HG02943 (cell line): ENCODE measurements at regions not wholly inside any gene's neighbourhood (a gene's known extent, or its start where the extent isn't known, plus 50 kb on each side); places are given as distances from the start of the nearest gene placed in this dataset.

Source experiments
- ATAC-seq: cut with Tn5 transposase; IDR thresholded peaks from one replicate; pipeline ENCODE4 v1.9.1; 2021; ENCODE audit warnings: mild to moderate bottlenecking, low read depth, moderate library complexity; ENCODE audit not compliant: unreplicated experiment

DNA sequence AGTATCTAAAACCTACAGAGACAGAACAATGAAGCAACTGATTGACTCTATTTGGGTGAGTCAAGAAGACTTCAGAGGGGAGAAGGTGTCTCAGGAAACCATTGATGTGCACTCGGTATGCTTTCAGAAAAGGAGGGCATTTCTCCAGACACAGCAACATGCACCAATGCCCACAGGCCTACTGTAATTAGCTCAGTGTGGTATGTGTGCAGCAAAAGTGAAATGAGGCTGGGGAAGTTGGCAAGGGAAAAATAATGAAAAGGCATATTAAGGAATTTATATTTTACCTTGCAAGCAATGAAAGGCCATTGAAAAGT lies 158.4 kb upstream of the GRIP1 start:
- no peak for ATAC-seq

DNA sequence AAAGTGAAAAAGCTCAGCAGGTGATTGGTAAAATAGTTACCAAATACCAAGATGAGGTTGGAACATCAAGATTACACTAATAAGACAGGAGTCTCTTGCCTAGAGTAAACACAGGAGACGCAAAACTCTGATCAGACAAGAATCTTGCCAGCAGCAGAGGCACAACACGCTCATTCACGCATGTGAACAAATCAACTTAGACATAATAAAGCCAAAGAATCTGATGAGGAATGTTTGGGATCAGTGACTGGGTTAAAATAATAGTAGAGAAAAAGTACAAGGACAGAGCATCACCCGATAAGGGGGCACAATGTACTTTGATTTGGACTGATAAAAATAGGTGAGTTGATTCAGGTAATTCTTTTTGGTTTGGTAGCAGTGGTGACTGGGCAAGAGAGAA lies 159.5 kb upstream of the GRIP1 start:
- ATAC-seq: no peak

DNA sequence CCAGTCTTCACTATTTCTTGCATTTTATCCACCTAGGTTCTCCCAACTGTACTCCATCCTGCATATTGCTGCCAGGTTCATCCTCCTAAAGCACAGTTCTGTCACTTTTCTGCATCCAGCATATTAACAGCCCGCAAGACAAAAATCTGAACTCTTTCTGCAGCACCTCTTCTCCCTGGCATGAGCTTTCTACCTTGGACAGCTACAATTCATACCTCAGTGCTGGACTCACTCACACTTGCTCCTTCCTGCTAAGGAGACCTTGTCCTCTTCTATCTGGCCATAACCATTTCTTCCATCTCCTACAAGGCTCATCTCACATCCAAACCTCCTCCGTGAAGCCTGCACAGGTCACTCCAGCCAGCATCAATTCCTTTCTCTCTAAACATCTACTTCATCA lies 170.1 kb upstream of the GRIP1 start:
- no peak for ATAC-seq

DNA sequence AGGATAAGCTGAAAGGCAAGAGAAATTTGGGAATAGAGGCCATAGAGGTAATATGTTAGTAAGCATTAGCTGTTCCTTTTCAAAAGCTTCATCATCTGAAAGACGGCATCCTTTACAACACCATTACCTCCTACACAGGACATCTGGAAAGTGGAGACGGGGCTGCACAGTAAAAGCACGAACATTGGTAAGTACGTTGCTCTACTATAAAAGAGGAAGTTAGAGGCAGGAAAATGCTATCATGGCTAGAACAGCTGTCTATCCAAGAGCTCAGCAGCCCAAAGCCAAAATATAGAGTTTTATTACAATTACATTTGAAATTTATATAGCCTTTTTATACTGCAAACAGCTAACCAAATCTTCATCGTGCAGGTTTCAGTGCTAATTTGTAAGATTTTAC lies 172.3 kb upstream of the GRIP1 start:
- no peak for ATAC-seq

DNA sequence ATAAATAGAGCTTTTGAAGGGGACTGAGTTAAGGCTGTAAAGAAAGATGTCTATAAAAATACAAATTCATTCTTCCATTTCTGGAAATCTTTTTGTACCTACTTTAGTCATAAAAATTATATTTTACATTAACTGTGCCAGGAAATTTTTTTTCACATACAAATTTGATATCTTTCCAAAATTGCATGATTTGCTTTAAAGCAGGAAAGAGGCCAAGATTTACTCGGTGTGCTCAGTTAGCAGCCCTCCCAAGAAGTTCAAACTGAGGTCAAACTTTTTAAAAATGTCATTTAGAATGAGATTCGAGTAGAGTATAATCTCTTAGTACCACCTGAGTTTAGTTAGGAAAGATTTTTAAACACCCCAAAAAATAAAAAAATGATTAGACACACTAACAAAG lies 173.2 kb upstream of the GRIP1 start:
- no peak for ATAC-seq

DNA sequence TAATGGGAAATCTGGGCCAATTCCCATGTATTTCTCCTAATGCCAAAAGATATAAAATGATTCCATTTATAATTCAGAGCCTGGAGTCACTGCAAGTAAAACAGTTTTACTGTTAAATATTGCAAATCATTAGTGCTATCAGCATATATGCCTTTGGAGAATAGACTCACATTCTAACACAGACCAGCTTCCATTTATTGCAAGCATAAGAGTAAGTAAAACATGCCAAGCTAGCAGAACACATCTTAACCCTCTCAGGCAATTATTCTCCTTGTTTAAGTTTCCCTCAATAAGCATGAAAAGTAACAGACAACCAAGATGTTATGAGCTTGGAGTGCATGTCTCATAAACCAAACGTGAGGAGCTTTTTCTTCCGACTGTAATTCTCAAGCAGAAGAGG lies 173.9 kb upstream of the GRIP1 start:
- ATAC-seq: no peak

DNA sequence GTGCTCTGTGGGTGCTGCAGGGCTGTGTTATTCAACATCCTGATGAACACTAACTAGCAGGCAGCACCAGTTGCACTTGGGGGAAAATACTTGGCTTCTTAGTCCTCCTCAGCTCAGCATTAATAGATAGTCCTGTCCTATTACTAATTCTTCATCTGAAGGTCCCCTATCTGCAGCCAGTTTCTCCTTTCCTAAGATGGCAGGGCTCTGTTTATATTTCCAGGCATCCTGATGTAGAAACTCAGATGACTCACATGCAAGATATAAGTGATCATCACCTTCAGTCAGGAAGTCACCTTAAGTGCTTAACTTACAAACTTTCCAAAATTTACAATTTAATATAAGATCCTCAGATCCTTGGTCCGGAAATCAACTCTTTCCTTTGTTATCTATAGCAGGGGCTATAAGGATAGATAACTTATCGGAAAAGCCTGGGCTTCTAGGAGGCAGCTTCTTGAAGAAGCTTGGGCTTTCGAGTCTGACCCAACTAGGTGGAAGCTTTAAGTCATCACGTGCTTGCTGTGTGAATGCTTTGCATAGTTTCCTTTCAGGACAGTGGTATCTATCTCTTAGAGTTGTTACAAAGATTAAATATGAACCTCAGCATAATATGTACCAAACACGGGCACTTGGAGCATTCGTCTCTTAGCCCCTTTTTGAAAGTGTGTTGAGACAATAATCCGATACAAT lies 181.0 kb upstream of the GRIP1 start:
- no peak for ATAC-seq

DNA sequence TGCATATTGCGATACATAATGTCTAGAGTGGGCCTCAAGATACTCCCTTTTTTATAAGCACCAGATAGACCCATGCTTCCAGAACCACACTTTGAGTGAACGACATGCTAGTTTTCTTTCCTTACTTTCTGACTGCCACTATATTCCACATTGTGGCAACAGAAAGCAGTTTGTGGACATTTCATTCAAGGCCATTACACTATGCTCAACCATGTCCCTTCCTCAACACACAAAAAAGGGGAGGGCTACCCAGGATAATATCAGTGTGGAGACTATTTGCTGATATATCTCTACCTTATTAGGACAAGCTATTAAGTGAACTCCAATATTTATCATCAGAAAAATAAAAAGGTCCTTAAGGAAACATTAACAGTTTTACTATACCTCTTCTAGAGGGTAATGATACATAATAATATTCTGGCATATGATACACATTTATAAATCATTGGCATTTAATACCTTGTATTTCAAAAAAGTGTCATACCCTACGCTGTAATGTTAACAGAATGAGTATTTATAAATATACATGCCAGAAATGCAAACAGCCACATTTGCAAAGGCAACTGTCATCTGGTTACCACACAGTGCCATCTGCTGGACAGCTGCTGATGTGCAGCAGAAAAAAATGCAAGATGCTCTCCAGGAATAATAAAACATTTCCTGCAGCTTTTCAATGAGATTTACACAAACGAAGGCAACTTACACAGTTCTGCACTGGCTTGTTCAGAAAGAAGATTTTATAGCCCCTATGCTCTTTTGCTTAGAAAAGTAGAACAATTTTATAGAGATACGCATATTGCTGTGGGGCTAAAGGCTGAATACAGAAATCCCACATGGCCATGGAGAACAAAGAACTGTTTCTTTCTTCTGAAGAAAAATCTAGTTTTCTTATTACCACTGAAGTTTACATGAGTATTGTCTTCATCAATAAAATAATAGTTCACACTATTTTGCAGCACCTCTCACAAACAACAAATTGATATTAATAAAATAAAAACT lies 182.2 kb upstream of the GRIP1 start:
- no peak for ATAC-seq

DNA sequence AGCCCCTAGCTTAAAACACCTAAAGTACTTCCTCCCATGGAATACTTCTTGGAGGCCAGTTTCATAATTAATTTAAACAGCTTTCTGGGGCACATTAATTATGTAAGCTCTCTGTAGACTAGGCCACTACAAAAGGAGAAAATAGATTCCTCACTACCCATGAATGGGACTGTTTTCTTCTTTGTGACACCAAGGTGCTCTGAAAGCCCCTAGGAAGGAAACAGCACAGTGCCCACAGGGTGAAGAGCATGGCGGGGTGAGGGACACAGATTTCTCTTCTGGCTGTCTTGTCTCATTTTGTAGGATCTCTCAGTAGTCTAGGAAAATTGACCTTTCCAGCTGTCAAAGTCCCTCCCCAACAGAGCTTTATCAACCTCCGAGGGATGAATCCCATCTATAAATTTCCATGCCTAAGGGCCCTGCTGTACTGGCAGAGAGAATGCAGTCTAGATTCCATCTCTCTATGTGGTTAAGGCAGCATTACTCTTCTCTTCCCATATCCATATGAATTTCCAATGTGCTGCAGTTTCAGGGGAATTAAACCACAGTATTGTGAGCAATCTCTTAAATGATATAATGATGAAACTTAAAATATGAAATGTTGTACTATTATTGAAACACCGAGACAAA lies 183.6 kb upstream of the GRIP1 start:
- no peak for ATAC-seq

DNA sequence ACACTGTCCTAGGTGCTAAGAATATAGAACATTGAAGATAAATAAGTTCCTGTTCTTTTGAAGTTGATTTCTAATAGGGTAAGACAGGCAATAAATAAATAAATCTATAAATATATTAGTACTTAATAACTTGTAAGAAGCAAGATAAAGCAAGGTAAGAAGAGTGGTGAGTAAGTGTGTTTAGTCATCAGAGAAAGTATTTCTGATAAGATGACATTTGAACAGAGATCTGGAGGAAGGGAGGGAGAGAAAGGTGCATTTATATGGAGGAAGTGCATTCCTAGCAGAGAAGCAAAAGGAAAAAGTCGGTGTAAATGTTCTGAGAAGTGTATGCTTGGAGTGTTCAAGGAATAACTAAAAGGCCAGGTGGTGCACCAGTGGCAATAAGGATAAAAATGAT lies 184.4 kb upstream of the GRIP1 start:
- no peak for ATAC-seq

DNA sequence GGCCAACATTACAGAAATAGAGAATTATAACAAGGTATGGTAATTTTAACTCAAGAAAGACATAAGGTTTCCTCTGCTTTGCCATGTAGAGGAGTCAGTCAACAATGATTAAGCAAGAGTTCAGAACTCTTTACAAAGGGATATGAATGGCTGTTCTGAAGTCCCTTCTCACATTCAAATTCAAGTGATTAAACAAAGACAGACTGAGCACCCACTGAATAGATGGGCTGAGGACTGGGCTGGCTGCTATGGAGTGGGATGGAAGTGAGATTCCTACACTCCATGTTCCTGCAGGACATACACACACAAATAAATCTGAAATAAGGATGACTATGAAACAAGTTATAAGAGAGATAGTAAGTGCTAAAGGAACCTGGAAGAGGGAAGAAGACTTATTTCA lies 199.0 kb upstream of the GRIP1 start:
- ATAC-seq: no peak

DNA sequence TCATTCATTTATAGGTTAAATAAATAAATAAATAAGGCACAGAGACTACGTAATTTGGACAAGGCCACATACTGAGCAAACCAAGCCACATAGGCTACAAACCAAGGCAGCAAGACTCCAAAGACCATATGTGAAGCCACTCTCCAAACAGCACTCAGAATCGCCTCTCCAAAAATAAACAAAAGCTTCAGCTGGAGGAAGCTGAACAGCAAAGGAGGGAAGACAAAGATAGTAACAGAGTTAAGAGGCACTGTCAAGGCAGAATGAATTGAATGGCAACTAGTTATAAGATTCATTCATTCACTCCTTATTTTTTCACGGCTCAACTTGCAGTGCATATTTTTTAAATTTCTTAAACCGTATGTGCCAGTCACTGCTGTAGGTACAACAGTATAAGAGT lies 200.5 kb upstream of the GRIP1 start:
- no peak for ATAC-seq

DNA sequence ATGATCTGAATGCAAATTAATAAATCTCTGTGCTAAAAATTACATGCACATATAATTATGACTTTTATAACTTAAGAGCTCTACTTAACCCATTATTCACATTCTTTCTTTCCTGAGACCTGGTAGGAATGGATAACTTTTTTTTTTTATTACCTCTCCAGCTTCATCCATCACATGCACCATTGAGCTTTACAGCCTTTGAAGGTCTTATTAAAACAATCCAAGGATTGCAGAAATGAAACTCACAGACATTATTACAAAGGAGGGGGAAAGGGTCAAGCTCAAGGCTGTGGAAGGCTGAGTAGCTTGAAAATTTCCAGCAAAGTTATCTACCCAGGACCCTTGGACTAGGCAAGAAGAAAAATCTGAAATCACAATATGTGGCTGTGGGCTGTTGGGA lies 202.5 kb upstream of the GRIP1 start:
- ATAC-seq: no peak

DNA sequence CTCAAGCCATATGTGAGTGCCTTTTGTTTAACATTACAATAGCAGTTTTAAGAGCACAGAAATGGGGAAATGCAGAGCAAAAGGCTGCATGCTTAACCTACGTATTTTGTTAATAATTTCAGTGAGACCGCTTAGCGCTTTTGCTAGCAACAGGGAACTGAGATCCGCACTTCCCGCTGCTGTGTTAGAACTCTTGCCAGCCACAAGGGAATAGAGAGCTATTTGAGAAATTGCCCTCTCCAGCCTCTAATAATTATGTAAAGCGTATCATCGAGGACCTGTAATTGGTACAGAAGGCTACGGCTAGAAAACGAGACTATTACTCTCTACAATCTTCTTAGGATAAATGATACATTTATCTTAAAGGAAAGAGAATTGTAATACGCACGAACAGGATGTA lies 205.2 kb upstream of the GRIP1 start:
- no peak for ATAC-seq

DNA sequence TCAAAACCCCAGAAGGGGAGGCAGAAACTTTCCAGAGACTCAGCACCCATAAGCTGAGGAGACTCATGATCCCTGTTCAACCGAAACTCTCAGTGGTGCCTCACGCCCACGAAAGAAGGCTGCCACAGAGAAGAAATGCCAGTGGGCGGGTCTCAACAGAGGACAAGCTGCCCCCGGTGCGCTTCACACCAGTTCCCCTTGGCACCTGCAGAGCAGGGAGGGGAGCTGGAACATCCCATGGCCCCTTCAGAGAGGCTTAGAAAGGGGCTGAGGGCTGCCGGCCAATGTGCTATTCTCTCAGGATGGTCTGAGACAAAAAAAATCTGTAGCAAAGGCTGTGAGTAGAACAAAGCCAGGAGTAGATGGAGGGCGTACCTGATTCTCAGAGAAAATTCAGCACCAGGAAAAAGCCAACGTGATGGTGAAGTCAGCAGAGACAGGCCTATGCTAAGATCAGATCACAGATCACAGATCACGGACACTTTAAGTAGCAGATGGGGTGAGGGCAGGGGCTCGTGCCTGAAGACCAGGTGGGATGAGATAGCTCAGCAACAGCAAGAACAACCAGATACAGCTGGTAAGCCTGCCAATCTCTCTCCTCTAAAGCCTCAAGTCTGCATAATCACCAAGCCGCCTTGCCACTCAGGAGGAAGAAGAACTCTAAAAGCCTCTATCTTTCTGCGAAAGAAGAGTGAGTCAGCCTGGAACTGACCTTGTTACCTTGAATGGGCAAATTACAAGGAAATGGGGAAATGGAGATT lies 206.4 kb upstream of the GRIP1 start:
- no peak for ATAC-seq

DNA sequence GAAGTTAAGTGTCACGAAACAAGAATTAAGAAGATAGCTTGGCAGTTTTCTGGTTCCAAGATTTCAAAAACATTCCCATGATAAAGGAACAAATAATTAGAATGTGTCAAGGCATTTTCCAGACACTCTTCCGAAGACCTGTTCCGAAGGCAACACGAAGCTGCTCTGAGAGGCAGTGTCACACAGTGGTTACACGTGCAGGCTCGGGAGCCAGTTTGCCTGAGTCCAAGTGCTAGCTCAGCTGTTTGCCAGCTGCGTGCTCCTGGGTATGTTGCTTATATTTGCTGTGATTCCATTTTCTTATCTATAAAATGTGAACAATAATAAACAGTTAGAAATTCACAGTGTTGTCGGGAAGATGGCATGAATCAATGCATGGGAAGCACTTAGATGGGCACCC lies 217.9 kb upstream of the GRIP1 start:
- ATAC-seq: no peak

DNA sequence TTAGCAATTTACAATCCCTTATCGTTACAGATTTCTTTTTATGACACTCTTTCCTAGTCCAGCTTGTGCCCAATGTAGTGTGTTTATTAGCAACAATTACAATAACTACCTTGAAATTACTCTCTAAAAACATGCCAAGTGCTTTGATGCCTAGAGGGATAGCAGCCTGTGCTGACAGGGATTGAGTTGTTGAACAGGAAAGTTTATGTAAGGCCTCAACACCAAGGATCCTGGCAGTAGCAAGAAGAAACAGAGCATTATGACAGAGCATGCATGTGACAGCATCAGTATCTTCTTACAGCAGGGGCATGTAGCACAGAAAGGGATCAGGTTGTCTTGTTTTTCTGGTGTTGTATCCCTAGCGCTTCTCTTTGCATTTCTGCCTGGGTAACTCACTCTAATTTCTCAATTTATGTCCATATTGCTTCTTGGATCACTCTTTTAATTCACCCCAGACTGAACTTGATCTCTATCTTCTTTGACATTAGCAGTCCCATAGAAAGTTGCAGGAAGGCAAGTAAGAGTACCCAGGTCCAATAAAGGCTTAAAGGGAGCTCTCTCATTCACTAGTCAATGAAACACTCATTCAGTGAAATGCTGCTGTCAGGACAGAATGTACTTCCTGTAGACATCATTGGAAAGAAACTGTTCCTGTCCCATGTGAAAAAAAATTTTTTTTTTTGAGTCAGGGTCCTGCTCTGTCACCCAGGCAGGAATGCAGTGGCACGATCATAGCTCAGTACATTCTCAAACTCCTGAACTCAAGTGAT lies 220.0 kb upstream of the GRIP1 start:
- ATAC-seq: no peak

DNA sequence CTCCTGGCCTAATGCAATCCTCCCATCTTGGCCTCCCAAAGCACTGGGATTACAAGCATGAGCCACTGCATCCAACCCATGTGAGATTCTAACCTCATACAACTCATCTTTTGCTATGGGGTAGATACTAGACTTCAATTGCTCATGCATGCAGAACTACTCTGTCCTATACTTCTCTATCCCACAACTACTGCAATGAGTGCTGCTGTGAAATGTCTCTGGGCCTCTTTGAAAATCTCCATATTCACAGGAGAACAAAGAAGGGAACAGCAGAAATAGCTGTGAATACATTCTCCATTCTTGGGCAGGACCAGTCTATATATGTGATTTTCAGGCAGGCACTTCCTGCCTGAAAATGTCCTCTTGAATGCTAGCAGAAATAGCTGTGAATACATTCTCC lies 220.7 kb upstream of the GRIP1 start:
- no peak for ATAC-seq

DNA sequence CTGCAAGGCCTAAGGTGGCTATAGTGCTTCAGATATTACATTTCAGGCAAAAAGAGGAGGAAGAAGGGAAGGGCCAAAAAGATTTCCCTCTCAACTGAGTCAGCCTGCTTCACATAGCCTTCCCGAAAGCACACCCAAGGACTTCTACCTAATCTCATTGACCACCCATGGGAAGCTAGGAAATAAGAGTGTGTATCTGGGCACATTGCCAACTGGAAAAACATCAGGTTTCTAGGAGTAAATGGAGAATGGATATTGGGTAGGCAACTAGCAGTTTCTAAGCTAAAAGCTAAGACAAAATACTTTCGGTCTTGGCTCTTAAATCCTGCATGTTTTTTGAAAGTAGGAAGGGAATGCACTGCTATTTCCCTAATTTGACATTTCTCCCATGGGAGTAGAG lies 221.7 kb upstream of the GRIP1 start:
- no peak for ATAC-seq
